ENCODE measurements at regions not wholly inside any gene's neighbourhood (a gene's known extent, or its start where the extent isn't known, plus 50 kb on each side); places are given as distances from the start of the nearest gene placed in this dataset.
"Not testable (repeated sequence)": the region's sequence is repeated elsewhere in the genome, so short reads cannot be mapped to it uniquely, and the experiment has no call there.

GRCh38 chrX:10676235-10676957 lies 56.0 kb upstream of the MID1 start:
- in situ Hi-C loops (cut with HindIII; ENCODE audit: low pct_unique_long_range_greater_than_20kb, low sequenced_read_pairs), result no loop called here
- no peak for DNase-seq (ENCODE audit: low read depth)

- in situ Hi-C loops (cut with HindIII; ENCODE audit: low pct_unique_long_range_greater_than_20kb, low sequenced_read_pairs), result no loop called here
- DNase-seq (ENCODE audit: low read depth), result no peak
Observed at GRCh38 chrX:10677490-10677889, 57.1 kb upstream of the MID1 start.

GRCh38 chrX:10679387-10679786 lies 59.0 kb upstream of the MID1 start:
- DNase-seq (ENCODE audit: low read depth), result no peak
- in situ Hi-C loops (cut with HindIII; ENCODE audit: low pct_unique_long_range_greater_than_20kb, low sequenced_read_pairs), result no loop called here

- in situ Hi-C loops (cut with HindIII; ENCODE audit: low pct_unique_long_range_greater_than_20kb, low sequenced_read_pairs), result no loop called here
- DNase-seq (ENCODE audit: low read depth), result no peak
Observed at GRCh38 chrX:10681167-10681566, 60.8 kb upstream of the MID1 start.

GRCh38 chrX:10683631-10684030 lies 63.2 kb upstream of the MID1 start:
- in situ Hi-C loops (cut with HindIII; ENCODE audit: low pct_unique_long_range_greater_than_20kb, low sequenced_read_pairs); DNase-seq (ENCODE audit: low read depth): not testable (repeated sequence)

GRCh38 chrX:10685923-10686595 lies 65.7 kb upstream of the MID1 start:
- in situ Hi-C loops (cut with HindIII; ENCODE audit: low pct_unique_long_range_greater_than_20kb, low sequenced_read_pairs), result no loop called here
- no peak for DNase-seq (ENCODE audit: low read depth)

GRCh38 chrX:10691751-10692150 lies 71.4 kb upstream of the MID1 start:
- in situ Hi-C loops (cut with HindIII; ENCODE audit: low pct_unique_long_range_greater_than_20kb, low sequenced_read_pairs); DNase-seq (ENCODE audit: low read depth): not testable (repeated sequence)

- in situ Hi-C loops (cut with HindIII; ENCODE audit: low pct_unique_long_range_greater_than_20kb, low sequenced_read_pairs), result no loop called here
- DNase-seq (ENCODE audit: low read depth), result no peak
Observed at GRCh38 chrX:10697616-10698317, 77.4 kb upstream of the MID1 start.

GRCh38 chrX:10698318-10698640 lies 77.9 kb upstream of the MID1 start:
- no peak for DNase-seq (ENCODE audit: low read depth)
- in situ Hi-C loops (cut with HindIII; ENCODE audit: low pct_unique_long_range_greater_than_20kb, low sequenced_read_pairs), result no loop called here

- no peak for DNase-seq (ENCODE audit: low read depth)
- in situ Hi-C loops (cut with HindIII; ENCODE audit: low pct_unique_long_range_greater_than_20kb, low sequenced_read_pairs), result no loop called here
Observed at GRCh38 chrX:10702031-10702430, 81.6 kb upstream of the MID1 start.

GRCh38 chrX:10706342-10706741 lies 86.0 kb upstream of the MID1 start:
- DNase-seq (ENCODE audit: low read depth); in situ Hi-C loops (cut with HindIII; ENCODE audit: low pct_unique_long_range_greater_than_20kb, low sequenced_read_pairs): not testable (repeated sequence)

GRCh38 chrX:10707773-10708172 lies 87.4 kb upstream of the MID1 start:
- in situ Hi-C loops (cut with HindIII; ENCODE audit: low pct_unique_long_range_greater_than_20kb, low sequenced_read_pairs), result no loop called here
- DNase-seq (ENCODE audit: low read depth), result no peak

GRCh38 chrX:10709276-10709675 lies 88.9 kb upstream of the MID1 start:
- DNase-seq (ENCODE audit: low read depth), result no peak

GRCh38 chrX:10714531-10714930 lies 94.1 kb upstream of the MID1 start:
- in situ Hi-C loops (cut with HindIII; ENCODE audit: low pct_unique_long_range_greater_than_20kb, low sequenced_read_pairs), result no loop called here
- DNase-seq (ENCODE audit: low read depth), result no peak

More at GRCh38 chrX:10709276-10709675, 88.9 kb upstream of the MID1 start:
- in situ Hi-C loops (cut with HindIII; ENCODE audit: low pct_unique_long_range_greater_than_20kb, low sequenced_read_pairs), result no loop called here

GRCh38 chrX:10722851-10723250 lies 102.5 kb upstream of the MID1 start:
- in situ Hi-C loops (cut with HindIII; ENCODE audit: low pct_unique_long_range_greater_than_20kb, low sequenced_read_pairs), result no loop called here
- DNase-seq (ENCODE audit: low read depth), result peak; percentile 23

- in situ Hi-C loops (cut with HindIII; ENCODE audit: low pct_unique_long_range_greater_than_20kb, low sequenced_read_pairs), result no loop called here
- DNase-seq (ENCODE audit: low read depth), result no peak
Observed at GRCh38 chrX:10725071-10725470, 104.7 kb upstream of the MID1 start.

- no peak for DNase-seq (ENCODE audit: low read depth)
- in situ Hi-C loops (cut with HindIII; ENCODE audit: low pct_unique_long_range_greater_than_20kb, low sequenced_read_pairs), result no loop called here
Observed at GRCh38 chrX:10726647-10727046, 106.3 kb upstream of the MID1 start.

- no peak for DNase-seq (ENCODE audit: low read depth)
- in situ Hi-C loops (cut with HindIII; ENCODE audit: low pct_unique_long_range_greater_than_20kb, low sequenced_read_pairs), result no loop called here
Observed at GRCh38 chrX:10728806-10729389, 108.5 kb upstream of the MID1 start.

- in situ Hi-C loops (cut with HindIII; ENCODE audit: low pct_unique_long_range_greater_than_20kb, low sequenced_read_pairs), result no loop called here
- no peak for DNase-seq (ENCODE audit: low read depth)
Observed at GRCh38 chrX:10739426-10739825, 119.0 kb upstream of the MID1 start.
